CD4-positive, alpha-beta T cell treated with Interleukin-4 for 4 hours (primary cell): ENCODE measurements at regions not wholly inside any gene's neighbourhood (a gene's known extent, or its start where the extent isn't known, plus 50 kb on each side); places are given as distances from the start of the nearest gene placed in this dataset.
"Not testable (repeated sequence)": the region's sequence is repeated elsewhere in the genome, so short reads cannot be mapped to it uniquely, and the experiment has no call there.

Experiments
- DNase-seq: peaks from one replicate; pipeline ENCODE4 v3.0.0-alpha.2; 2020

DNA sequence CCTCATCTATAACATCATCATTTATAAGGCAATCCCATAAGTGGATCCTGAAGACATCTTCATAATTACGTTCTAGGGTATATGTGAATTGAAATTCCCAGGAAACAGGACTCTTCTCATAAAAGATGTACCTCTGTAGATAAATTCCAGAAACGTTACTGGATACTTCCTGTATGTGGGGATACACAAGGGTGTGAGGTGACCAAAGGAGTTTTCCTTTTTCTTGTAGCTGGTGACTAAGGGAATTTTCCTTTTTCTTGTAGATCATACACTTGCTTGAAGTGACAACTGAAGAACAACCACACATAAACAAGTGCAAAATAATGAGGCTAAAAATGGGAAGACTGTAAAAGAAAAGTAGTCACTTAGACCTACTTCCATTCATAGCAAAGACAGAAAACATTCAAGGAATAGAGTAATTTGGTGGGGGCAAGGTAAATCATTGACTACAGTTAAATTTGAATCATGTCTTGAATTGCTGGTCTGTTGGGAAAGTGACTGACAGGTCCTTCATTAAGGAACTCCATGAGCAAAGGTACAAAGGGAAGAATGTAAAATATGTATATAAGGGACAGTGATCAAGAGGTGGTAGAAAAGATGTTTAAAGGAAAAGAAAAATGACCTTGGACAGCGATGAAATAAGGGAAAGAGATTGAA, 53.2 kb upstream of the UBE2E3 start:
- DNase-seq, result no peak

DNA sequence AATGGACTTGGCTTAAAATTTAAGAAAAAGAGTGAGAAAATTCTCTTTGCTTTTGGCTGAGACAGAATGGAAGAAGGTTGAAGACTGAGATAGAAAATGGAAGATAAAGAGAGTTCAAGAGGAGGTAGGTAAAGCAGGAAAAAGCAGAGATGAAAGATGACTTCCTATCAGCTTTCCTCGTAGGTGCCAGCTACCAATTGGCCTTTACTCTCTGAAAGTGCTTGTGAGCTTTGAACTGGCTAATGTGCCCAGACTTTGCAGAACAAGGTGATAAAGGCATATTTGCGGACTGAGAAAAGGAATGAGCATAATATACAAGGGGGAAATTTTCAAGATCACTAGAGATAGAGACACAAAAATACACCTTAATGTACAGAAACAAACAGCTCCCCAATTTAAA, 54.7 kb upstream of the UBE2E3 start:
- DNase-seq, result no peak

DNA sequence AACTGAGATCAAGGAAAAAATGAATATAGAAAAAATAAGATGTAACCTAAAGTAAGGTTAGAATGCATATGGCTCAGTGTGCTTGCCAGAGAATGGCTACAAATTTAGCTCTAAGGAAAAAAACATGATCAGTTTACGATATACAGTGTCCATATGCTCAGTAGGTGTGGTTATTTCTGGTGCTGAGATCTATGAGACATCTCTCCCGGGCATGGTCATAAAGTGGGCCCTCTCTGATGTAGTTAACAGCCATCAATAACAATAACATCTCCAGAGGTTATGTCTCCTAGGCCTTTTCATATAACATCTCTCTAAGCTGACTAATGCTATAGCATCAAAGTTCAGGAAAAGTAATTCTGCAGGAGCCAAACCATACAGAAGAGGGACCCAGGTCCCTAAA, 56.3 kb upstream of the UBE2E3 start:
- no peak for DNase-seq

DNA sequence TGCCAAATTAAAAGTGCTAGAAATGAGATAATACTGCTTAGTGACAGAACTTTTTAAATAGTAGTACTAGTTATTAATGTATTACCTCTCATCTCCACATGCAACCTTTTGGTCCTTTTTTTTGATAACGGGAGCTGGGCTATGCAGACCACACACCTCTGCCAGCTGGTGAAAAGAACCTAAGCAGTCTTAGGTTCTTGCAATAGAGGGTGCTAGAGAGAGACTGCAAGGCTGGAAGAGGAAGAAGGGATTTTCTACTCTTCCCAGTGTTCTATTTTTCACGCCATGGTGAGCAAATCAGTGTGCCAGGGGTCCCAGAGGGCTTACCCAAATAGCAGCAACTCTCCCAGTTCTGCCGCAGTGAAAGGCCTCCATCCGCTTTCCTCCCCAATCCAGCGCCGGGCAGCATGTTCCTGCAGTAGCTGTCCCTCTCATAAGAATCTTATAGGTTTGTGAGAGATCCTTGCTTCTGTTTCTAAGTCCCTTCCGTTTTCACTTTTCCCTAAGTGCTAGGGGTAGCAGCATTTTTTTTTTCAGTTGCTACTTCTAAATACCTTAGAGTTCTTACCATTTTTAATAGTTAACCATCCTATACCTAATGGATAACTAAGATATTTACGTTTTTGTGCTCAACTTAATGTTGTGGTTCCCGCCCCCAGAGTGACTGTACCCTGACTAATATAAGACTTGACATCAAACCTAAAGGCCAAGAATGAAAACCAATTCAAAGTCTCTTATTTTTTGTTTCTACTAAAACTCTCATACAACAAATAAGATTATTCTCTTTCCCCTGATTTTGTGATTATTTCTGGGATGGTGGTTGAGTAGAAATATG, 69.4 kb upstream of the UBE2E3 start:
- no peak for DNase-seq

DNA sequence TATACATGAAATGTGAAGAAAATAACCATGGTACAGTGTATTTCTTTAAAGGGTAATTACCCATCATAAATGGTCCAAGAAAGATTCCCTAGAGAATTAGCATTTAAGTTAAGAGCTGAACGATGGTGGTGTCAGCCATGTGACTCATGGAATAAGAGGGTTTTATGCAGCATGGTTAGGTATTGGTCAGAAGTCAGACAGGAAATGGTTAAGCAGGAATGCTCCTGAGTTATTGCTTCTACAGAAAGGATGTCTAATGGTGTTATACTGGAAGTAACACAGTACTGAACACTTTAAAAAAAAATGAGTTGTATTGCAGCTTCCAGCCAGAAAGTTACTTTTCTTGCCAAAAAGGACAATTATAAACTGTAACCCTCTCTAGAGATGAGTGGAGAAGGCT, 72.7 kb upstream of the UBE2E3 start:
- DNase-seq, result no peak

DNA sequence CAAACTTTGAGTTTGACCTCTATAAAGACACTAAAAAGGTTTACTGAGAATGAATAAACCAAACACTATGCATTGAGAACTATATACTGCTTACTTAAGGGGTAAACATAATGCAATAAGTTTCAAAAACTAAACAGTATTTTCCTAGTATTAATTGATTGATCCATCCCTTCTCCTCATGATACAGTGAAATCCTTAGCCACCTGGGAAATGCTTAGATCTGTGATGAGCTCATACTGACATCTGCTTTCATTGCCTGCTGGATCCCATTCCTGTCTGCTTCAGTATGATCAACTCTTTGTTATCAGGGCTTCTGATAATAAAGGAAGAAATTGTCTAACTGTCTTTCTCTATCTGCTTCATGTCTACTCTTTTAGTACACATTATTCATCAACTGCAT, 74.9 kb upstream of the UBE2E3 start:
- no peak for DNase-seq

DNA sequence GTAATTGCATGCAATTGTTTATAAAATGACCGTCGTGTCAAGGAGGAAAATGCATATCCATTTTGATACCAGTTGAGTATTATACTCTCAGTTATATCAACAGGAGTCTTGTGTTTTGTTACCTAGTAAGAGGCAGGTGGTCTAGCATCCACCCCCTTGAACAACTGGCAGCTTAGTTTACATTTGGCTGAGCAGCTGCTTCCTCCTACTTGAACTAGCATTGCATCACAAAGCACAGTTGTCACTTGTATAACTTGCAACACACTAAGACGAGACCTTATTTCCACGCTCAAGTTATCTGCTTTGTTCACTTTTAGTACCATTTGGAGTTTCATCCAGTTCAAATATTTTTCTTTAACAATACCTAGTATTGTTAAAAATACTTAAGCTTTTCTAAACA, 75.4 kb upstream of the UBE2E3 start:
- DNase-seq, result no peak

DNA sequence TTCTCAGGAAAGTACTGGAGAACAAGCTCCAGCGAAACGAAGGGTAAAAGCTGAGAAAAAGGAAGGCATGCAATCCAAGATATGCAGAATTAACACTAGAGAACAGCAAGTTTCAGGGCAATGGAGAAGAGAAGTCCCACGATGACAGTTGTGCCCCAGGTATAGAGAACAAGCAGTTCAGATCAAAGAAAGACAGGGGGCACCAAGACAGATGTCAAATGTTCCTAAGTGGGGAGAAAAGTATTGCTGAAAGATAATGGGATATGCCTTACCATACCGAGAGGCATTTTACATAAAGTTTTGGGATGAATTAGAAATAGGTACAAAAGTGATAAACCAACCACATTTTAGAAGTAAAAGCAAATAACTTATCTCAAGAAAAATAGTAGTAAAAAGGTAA, 79.1 kb upstream of the UBE2E3 start:
- DNase-seq, result no peak

DNA sequence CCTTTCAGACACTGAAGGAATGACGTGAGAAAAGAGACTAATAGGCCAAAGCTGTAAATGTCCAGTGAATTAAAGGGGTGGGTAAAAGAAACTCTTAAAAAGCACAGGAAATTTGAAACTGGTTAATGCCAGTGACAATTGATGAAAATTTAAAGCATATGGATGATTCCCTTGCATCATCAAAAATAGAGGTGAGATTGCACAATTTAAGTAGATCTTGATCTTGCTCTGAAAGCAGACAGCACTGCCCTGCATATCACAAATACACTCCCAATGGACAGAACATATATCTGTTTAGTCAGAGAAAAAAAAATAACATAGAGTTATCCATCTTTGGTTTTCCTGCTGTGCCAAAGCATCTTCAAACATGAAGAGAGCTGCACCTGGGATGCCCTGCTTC, 86.7 kb upstream of the UBE2E3 start:
- no peak for DNase-seq

DNA sequence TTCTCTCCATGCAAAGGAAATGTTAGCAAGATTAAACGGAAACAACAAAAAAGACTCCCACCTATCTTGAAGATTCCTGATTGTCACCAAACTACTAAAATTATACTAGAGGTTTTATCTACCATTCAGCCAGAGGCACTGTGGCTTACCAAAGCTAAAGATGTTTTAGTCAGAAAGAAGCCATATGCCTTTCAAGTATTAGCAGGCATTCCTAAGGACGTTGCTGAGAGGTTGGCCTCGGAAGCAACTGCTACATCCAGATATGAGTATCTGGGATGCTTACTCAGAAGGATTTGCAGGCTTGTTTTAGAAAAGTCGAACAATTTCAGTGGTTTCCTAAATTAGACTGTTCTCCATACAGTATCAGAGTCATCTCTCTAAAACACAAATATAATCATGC, 88.3 kb upstream of the UBE2E3 start:
- DNase-seq, result no peak

DNA sequence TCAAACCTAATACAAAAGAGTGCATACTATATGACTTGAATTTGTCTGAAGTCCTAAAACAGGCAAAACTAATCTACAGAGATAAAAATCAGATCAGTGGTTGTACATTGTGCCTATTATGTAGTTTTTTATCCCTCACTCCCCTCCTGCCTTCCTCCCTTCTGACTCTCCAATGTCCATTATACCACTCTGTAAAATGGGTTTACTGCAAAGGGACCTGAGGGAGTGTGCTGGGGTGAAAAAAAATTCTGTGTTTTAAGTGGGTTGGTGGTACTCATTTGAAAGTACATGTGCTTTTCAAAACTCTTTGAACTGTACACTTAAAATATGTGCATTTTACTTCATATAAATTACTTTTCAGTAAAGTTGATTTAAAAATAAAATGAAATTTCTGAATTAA, 89.0 kb upstream of the UBE2E3 start:
- DNase-seq, result no peak

DNA sequence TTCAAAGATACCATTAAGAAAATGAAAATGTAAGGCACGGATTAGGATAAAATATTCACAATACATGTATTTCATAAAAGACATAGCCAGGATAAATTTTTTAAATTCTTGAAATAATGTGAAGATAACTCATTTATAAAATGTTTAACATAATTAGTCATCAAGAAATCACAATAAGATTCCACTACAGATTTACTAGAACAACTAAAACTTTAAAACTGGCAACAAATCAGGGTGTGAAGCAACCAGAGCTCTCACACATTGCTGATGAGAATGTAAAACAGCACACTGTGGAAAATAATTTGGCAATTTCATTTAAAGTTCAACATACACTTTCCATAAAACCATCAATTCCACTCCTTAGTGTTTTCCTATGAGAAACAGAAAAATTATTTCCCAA, 89.6 kb upstream of the UBE2E3 start:
- no peak for DNase-seq

DNA sequence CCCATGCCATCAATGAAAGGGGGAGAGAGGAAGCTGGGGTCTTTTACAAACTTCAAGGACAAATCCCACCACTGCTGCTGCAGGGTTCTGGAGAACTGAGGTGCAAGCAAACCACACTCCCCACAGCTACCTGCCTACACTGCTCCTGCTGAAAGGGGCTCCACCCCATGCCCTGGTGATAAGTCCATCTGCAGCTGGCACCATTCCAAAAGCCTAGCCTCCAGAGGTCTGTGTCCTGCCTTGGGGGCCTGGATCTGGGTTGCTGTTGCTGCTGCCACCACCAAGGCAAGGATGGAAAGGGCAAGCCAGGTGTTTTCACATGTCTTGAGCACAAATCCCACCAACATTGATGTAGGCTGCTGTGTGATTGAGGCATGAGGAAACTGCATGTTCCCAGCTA, 97.4 kb upstream of the UBE2E3 start:
- DNase-seq, result no peak

DNA sequence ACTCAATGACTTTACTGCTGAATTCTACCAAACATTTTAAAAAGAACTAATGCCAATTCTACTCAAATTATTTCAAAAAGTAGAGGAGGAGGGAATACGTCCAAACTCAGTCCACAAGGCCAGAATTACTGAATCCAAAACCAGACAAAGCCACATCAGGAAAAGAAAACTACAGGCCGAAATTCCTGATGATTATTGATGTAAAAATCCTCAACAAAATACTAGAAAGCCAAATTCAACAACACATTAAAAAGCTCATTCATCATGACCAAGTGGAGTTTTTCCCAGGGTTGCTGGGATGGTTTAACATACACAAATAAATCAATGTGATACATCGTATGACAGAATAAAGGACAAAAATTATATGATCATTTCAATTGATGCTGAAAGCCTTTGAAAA, 103.9 kb upstream of the UBE2E3 start:
- DNase-seq, result no peak

DNA sequence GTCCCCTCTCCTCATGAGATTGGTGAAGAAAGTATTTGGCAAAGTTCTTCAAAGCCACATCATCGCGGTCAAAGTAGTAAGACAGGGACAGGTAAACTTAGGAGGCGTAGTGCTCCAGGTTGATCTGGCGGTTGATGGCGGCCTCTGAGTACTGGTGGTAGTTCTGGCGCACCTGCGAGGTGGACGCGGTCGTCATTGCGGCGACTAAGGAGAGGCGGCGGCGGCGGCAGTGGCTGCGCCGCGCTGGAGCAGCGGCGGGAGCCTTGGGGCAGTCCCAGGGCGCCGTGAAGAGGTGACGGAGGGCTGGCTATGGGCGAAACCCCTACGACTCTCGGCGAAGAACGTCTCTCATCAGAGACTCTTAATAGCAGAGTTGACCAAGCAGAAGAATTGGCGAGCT, 107.2 kb upstream of the UBE2E3 start:
- DNase-seq, result no peak

DNA sequence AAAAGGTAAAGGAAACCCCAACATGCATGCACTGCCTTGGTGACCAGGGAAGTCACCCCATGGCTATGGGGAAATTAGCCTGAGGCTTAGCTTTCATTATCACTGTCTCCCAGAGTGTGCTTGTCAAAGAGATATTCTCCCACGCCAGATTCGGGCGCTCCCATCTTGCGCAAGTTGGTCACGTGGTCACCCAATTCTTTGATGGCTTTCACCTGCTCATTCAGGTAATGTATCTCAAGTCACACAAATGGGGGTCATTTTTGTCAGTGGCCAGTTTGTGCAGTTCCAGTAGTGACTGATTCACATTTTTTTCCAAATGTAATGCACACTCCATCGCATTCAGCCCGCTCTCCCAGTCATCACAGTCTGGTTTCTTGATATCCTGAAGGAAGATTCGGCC, 107.6 kb upstream of the UBE2E3 start:
- DNase-seq, result not testable (repeated sequence)

DNA sequence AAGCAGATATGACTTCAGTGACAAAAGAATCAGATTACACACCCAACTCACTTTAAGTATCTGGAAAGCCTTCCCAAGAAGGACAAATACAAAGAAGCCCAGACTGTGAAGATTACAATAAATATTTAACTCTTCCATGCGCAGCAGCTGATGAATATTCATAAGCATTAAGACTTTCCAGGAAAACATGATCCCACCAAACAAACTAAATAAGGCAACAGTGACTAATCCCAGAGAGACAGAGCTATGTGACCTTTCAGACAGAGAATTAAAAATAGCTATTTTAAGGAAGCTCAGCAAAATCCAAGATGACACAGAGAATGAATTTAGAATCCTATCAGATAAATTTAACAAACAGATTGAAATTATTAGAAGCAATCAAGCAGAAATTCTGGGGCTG, 108.2 kb upstream of the UBE2E3 start:
- no peak for DNase-seq

DNA sequence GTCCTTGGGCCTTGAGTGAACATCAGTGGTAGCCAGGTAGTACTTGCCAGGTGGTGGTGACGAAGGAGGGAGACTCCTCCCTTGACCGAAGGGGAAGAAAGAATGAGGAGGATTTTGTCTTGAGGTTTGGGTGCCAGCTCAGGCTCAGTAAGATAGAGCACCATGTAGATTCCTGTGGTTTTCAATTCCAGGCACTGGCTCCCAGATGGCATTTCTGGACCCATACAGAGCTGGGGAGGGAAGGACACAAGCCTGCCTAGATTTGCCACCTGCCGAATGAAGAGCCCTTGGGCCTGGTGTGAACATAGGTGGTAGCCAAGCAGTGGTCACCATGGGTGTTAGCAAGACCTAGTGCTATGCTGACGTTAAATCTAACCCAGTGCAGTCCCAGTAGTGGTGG, 108.8 kb upstream of the UBE2E3 start:
- DNase-seq, result no peak

DNA sequence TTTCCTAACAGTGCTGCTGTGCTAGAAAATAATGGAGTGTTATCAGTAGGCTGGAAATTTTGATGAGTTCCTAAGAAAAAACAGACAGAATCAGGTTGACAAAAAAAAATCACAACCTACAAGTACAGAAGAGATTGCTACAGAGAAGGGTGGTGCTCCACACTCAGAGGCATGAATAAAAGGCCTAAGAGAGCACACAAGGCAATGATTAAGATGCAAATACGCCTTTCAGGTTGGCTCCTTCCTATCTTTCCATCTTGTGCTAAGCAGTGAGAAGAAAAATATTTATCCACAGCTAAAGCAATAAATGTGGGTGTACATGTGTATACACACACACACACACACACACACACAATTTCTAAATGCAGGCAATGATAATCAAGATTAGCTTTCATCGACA, 130.6 kb upstream of the UBE2E3 start:
- DNase-seq, result no peak

DNA sequence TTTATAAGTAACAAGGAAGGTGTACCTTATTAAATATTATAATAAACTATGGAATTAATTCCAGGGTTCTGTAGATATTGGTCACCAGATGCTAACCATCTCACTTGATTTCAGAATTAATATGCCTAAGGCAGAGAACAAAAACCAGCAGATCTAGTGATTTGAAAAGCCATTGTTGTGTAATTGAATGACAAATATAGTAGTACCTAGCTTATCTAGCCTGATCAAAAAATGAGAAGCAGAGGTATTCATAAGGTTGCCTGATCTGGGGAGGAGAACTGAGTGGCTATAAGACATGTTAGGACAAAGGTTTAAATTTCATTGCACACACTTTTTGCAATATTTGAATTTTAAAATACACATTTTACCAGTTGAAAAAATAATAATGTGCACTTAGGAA, 132.0 kb upstream of the UBE2E3 start:
- DNase-seq, result no peak

DNA sequence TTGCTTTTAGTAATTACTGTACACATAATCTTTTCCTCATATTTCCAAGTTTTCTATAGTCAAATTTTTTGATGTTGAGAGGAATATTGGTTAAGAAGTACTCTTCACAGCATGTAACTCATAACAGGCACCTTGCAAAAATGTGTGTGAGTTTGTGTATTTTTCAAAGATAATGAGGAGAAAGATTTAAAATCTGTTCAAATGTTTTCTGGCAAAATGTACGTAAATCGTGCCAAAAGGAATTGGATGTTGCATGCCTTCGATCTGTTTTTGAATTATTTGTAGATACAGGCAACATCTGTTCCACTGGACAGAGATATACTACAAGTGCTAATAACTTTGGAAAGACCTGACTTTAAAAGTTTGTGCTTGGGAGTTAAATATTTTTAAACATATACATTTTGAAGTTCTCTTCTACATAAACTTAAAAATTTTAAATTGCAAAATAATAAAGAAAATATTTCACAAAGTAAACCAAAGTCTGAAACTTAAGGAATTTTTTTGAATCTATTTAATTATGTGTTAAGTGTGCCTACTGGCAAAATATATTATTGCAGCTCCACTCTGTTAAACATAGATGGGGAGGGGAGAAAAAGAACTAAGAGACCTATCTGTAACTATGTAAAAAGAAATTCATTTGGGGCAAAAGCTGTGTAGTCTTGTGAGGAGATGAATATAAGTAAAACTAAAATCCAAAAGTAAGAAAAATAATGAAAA, 133.5 kb upstream of the UBE2E3 start:
- DNase-seq, result no peak

DNA sequence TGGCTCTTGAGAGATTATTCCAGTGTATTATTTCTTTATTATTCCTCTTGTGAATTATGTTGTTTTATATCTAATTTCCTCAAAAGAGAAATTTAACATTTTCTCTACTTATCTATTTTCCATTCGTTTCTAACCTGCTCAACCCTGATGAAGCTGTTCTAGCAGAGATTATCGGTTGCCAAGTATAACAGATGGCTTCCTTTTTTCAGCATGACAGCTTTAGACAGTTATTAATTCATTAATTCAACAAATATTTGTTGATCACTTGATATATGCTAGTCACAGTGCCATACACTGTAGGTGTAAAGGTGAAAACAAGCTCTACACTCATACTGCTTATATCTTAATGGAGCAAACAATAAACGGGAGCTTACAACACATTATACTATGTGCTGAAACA, 137.9 kb upstream of the UBE2E3 start:
- no peak for DNase-seq

DNA sequence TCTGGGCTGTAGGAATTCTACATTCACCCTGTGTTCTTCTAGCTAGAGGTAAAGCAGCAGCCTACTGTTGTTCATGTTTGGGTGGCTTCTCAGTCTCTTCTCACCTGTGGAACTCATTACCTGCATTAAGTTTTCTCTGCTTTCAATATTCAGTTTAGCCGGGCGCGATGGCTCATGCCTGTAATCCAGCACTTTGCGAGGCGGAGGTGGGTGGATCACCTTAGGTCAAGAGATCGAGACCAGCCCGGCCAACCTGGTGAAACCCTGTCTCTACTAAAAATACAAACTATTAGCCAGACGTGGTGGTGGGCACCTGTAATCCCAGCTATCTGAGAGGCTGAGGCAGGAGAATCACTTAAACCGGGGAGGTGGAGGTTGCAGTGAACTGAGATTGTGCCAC, 139.8 kb upstream of the UBE2E3 start:
- DNase-seq, result no peak

DNA sequence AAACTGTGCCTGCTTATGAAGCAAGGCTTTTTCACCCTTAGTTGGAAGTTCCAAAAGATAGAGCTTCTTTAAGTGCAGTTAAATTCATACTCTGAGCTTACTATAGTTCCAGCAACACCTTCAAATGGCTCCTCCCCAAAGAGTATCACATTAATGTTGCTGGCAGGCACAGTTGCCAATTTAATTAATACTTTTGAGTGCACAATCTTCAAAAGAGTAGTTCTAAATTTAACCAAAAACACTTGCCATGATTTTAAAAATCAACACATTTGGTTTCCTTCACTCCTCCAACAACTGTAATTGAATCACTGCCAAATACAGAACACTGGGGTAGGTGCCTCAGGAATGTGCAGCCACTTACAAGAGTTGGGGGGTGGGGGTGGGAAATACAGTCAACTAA, 150.6 kb upstream of the UBE2E3 start:
- no peak for DNase-seq
